Neuronal stem cell (in vitro differentiated cells): ENCODE measurements at regions not wholly inside any gene's neighbourhood (a gene's known extent, or its start where the extent isn't known, plus 50 kb on each side); places are given as distances from the start of the nearest gene placed in this dataset.
A peak's percentile ranks its signal among the peaks of the same experiment; 100 is the strongest.

Experiments used
- DNase-seq: peaks from one replicate; pipeline ENCODE4 v3.0.0-alpha.2; 2013; ENCODE audit warnings: low spot score
- H2AFZ ChIP-seq: one replicate; pipeline ENCODE4 v1.6.1; 2013; ENCODE audit warnings: mild to moderate bottlenecking, low read length, inconsistent platforms
- H2AK5ac ChIP-seq: 2 replicates; pipeline ENCODE4 v1.6.1; 2013; ENCODE audit warnings: low read depth, mild to moderate bottlenecking, inconsistent platforms, low read length, moderate library complexity, mixed read lengths
- H2BK120ac ChIP-seq: 2 replicates; pipeline ENCODE4 v1.6.1; 2013; ENCODE audit warnings: low read depth, mild to moderate bottlenecking, inconsistent platforms, low read length, moderate library complexity, mixed read lengths
- H2BK12ac ChIP-seq: one replicate; pipeline ENCODE4 v1.6.1; 2013; ENCODE audit warnings: low read length, inconsistent platforms
- H2BK15ac ChIP-seq: 2 replicates; pipeline ENCODE4 v1.6.1; 2013; ENCODE audit warnings: mild to moderate bottlenecking, low read length, inconsistent platforms, mixed read lengths
- H2BK5ac ChIP-seq: one replicate; pipeline ENCODE4 v1.6.1; 2013; ENCODE audit warnings: inconsistent platforms, mild to moderate bottlenecking, low read length, moderate library complexity
- H3K14ac ChIP-seq: one replicate; pipeline ENCODE4 v1.6.1; 2013; ENCODE audit warnings: low read length, inconsistent platforms
- H3K18ac ChIP-seq: 2 replicates; pipeline ENCODE4 v1.6.1; 2013; ENCODE audit warnings: low read length, inconsistent platforms
- H3K23ac ChIP-seq: 2 replicates; pipeline ENCODE4 v1.6.1; 2013; ENCODE audit warnings: low read depth, mild to moderate bottlenecking, mixed read lengths, low read length, inconsistent platforms; ENCODE audit not compliant: poor library complexity
- H3K27ac ChIP-seq: replicated peaks from 3 replicates; pipeline ENCODE4 v1.5.1; 2013; ENCODE audit warnings: low read length, inconsistent platforms
- H3K27me3 ChIP-seq, 3 experiments: 2 replicates each; pipeline ENCODE4 v1.6.1; 2013; ENCODE audit warnings: low read length in 3 of 3, mild to moderate bottlenecking in 2 of 3, inconsistent platforms in 1 of 3, low read depth in 1 of 3, mixed read lengths in 1 of 3, moderate library complexity in 1 of 3; ENCODE audit not compliant: control insufficient read depth in 3 of 3, insufficient read depth in 3 of 3
- H3K36me3 ChIP-seq, 2 donors: replicated peaks in 1 of 2; 2 replicates each; pipeline ENCODE4 v1.6.1; 2013; ENCODE audit warnings: low read length in 2 of 2; ENCODE audit not compliant: control insufficient read depth in 2 of 2, insufficient read depth in 2 of 2
- H3K4ac ChIP-seq: 2 replicates; pipeline ENCODE4 v1.6.1; 2013; ENCODE audit warnings: inconsistent platforms, mild to moderate bottlenecking, low read length, moderate library complexity
- H3K4me1 ChIP-seq, 2 donors: 1 replicate in 1 of 2; 2 replicates in 1 of 2; pipeline ENCODE4 v1.6.1; 2013; ENCODE audit warnings: low read length in 2 of 2, low read depth in 1 of 2; ENCODE audit not compliant: control insufficient read depth in 2 of 2, insufficient read depth in 1 of 2
- H3K4me2 ChIP-seq: one replicate; pipeline ENCODE4 v1.6.1; 2013; ENCODE audit warnings: mild to moderate bottlenecking, low read length, inconsistent platforms; ENCODE audit not compliant: insufficient read depth, poor library complexity, severe bottlenecking
- H3K4me3 ChIP-seq, 2 donors: 2 replicates each; pipeline ENCODE4 v1.5.1; 2013; ENCODE audit warnings: low read length in 2 of 2, mild to moderate bottlenecking in 2 of 2, inconsistent platforms in 1 of 2, moderate library complexity in 1 of 2
- H3K79me1 ChIP-seq: one replicate; pipeline ENCODE4 v1.6.1; 2013; ENCODE audit warnings: low read depth, mild to moderate bottlenecking, inconsistent platforms, low read length, moderate library complexity
- H3K9ac ChIP-seq: one replicate; pipeline ENCODE4 v1.6.1; 2013; ENCODE audit warnings: mild to moderate bottlenecking, low read depth, low read length, inconsistent platforms; ENCODE audit not compliant: poor library complexity
- H3K9me3 ChIP-seq, 2 donors: replicated peaks in 1 of 2; 2 replicates each; pipeline versions ENCODE3 to v1.6.1; 2013; ENCODE audit warnings: low read length in 2 of 2, mild to moderate bottlenecking in 2 of 2, inconsistent platforms in 1 of 2, low read depth in 1 of 2, mixed read lengths in 1 of 2, moderate library complexity in 1 of 2; ENCODE audit not compliant: control insufficient read depth in 2 of 2, insufficient read depth in 1 of 2
- H4K8ac ChIP-seq: one replicate; pipeline ENCODE4 v1.6.1; 2013; ENCODE audit warnings: low read depth, mild to moderate bottlenecking, inconsistent platforms, low read length, moderate library complexity
- H4K91ac ChIP-seq: one replicate; pipeline ENCODE4 v1.6.1; 2013; ENCODE audit warnings: low read length, low read depth, mild to moderate bottlenecking, inconsistent platforms; ENCODE audit not compliant: poor library complexity
- WGBS, 2 donors: extraction: QIAGEN DNeasy Blood & Tissue Kit; methylation state at CpG; one replicate each; pipeline ENCODE4 v1.1.7; 2013; ENCODE audit warnings: missing lambda C conversion rate in 2 of 2, mixed read lengths in 1 of 2; ENCODE audit not compliant: insufficient read length in 2 of 2, insufficient replicate concordance in 1 of 2; ENCODE audit errors: extremely low coverage in 2 of 2; 5-methylcytosine and 5-hydroxymethylcytosine counted together

DNA sequence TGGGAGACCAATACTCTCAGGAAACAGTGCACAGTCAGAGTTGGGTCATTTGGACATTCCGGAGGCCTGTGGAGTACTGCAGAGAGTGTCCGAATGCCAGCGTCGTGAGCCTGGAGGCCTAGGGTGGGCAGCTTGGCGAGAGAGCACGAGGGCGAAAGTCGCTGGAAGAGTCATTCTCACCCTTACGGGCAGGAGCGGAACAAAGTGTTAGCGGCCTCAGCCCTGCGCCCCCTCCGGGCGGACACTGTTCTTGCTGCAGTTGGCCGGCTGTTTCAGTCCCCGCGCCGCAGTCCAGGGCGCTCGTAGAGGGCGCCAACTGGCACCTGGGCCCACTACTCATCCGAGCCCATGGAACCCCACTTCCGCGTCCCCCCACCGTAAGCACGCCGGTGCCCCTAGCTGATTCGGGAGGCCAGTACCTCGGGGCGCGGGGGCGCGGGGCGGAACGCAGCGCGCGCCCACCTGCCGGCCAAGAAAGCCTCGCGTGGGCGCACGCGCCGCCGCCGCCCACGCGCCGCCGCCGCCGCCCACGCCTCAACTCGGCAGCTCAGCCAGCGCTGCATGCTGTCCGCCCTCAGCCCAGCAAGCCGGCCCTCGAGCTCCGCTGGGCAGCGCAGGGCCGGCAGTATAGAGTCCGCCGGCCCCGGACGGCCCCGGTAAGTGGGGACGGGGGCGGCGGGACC is 99.7 kb upstream of the CCL21 start:
- Histone ChIP-seq H3K4me3 (peak overlapping the region in 1 of 2 donors; percentile 68), H2BK12ac (no peak overlapping the region), H2BK15ac (no peak overlapping the region), H2AFZ (peak overlapping the region; percentile 70), H3K23ac (no peak overlapping the region), H3K4me2 (peak overlapping the region; percentile 34), H3K4me1 (peaks cover 0 to 2% of the 10 kb centered on the region in 2 donors), H4K8ac (no peak overlapping the region), H3K27ac (no peak overlapping the region), H3K18ac (peak overlapping the region; percentile 72), H3K27me3 (peaks cover 0 to 24% (median 3%) of the 10 kb centered on the region in 3 experiments), H2AK5ac (no peak overlapping the region), H3K9ac (peak overlapping the region; percentile 50), H2BK120ac (no peak overlapping the region), H3K9me3 (peaks cover 2 to 4% of the 10 kb centered on the region in 2 donors), H4K91ac (no peak overlapping the region), H3K79me1 (no peaks in the 10 kb centered on the region), H3K4ac (no peak overlapping the region), H3K14ac (no peak overlapping the region), H2BK5ac (no peak overlapping the region), H3K36me3 (no peaks in the 10 kb centered on the region)
- peak; percentile 18 for DNase-seq
- no CpG with 5 or more reads among the region's 70 CpGs for WGBS, 2 donors

DNA sequence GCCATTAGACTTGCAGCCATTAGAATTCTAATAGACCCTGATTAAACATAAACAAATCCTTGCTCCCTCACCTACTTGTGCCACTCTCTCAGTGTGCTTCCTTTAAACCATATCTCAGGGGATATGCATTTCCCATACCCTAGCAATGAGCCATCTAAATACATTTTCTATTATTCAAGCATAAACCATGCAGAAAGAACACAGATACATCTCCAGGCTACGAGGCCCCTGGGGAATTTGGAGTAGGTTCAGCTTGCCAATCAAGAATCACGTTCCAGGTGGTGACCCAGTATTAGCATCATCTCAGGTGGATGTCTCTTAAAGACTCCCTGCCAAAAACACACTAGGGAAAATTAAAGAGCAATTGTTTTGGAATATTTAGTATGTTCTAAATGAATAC is 93.0 kb upstream of the CCL21 start:
- Histone ChIP-seq H3K4me1 (no peaks in the 10 kb centered on the region), H2AK5ac (no peak overlapping the region), H2BK5ac (no peak overlapping the region), H3K9ac (no peak overlapping the region), H3K79me1 (no peaks in the 10 kb centered on the region), H3K36me3 (no peaks in the 10 kb centered on the region), H2BK15ac (no peak overlapping the region), H4K8ac (no peak overlapping the region), H3K9me3 (peaks cover 0 to 4% of the 10 kb centered on the region in 2 donors), H3K14ac (no peak overlapping the region), H2AFZ (no peak overlapping the region), H3K27ac (no peak overlapping the region), H3K23ac (no peak overlapping the region), H3K27me3 (no peaks in the 10 kb centered on the region), H3K4me2 (no peak overlapping the region), H3K4me3 (no peak overlapping the region), H3K18ac (no peak overlapping the region), H4K91ac (no peak overlapping the region), H2BK12ac (no peak overlapping the region), H2BK120ac (no peak overlapping the region), H3K4ac (no peak overlapping the region)
- no CpG with 5 or more reads among the region's 2 CpGs for WGBS, 2 donors
- DNase-seq, result no peak

DNA sequence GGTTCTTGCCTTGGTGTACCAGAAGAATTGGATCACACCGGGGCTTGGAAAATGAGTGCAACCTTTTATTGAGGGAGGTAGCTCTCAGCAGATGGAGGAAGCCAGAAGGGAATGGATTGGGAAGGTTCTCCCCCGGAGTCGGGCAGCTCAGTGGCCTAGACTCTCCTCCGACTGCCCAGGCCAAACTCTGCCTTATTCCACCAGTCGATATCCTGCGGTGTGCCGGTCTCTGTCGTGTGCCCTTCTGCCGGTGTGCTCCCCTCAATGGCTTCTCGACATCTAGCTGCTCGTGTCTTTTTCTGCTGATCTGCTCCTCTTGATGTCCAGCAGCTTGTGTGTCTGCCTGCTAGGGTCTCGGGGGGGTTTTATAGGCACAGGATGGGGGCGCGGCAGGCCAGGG is 87.4 kb upstream of the CCL21 start:
- no CpG with 5 or more reads among the region's 14 CpGs for WGBS, 2 donors
- Histone ChIP-seq H3K23ac (no peak overlapping the region), H2AK5ac (no peak overlapping the region), H3K4me1 (no peaks in the 10 kb centered on the region), H3K9me3 (no peaks in the 10 kb centered on the region), H2AFZ (peak overlapping the region; percentile 8), H2BK120ac (no peak overlapping the region), H3K4me2 (no peak overlapping the region), H3K79me1 (no peaks in the 10 kb centered on the region), H3K4ac (no peak overlapping the region), H4K8ac (no peak overlapping the region), H3K18ac (no peak overlapping the region), H3K27ac (no peak overlapping the region), H4K91ac (no peak overlapping the region), H3K4me3 (no peak overlapping the region), H2BK15ac (no peak overlapping the region), H3K27me3 (peaks cover 0 to 2% (median 0%) of the 10 kb centered on the region in 3 experiments), H2BK5ac (no peak overlapping the region), H3K14ac (no peak overlapping the region), H3K9ac (no peak overlapping the region), H3K36me3 (no peaks in the 10 kb centered on the region), H2BK12ac (no peak overlapping the region)
- DNase-seq, result no peak

DNA sequence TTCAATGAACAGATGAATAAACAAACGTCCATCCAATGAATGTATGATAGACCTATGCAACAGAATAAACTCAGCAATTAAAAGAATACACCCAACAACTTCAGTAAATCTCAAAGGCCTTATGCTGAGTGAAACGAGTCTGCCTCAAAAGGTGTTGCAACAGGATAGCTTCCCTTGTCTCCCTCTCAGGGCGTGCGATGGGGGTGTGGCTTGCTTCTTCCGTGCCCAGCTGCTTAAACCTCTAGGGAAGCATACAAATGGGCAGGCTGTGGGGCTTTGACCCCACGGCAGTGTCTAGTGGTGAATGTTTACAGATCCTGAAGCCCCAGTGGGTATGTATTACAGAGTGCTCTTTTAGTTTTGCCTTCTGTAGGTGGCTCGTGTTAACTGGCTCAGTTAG is 87.0 kb upstream of the CCL21 start:
- Histone ChIP-seq H3K14ac (no peak overlapping the region), H3K4me2 (no peak overlapping the region), H3K79me1 (no peaks in the 10 kb centered on the region), H3K27ac (no peak overlapping the region), H4K8ac (no peak overlapping the region), H3K9ac (no peak overlapping the region), H2AFZ (peak overlapping the region; percentile 8), H2BK15ac (no peak overlapping the region), H2BK5ac (no peak overlapping the region), H3K18ac (no peak overlapping the region), H2BK120ac (no peak overlapping the region), H3K4me3 (no peak overlapping the region), H3K23ac (no peak overlapping the region), H3K27me3 (peaks cover 0 to 2% (median 0%) of the 10 kb centered on the region in 3 experiments), H3K36me3 (no peaks in the 10 kb centered on the region), H2AK5ac (no peak overlapping the region), H2BK12ac (no peak overlapping the region), H3K9me3 (no peaks in the 10 kb centered on the region), H3K4me1 (no peaks in the 10 kb centered on the region), H3K4ac (no peak overlapping the region), H4K91ac (no peak overlapping the region)
- no CpG with 5 or more reads among the region's 7 CpGs for WGBS, 2 donors
- DNase-seq, result no peak
